Testis (tissue), 2 donors: ENCODE measurements at regions not wholly inside any gene's neighbourhood (a gene's known extent, or its start where the extent isn't known, plus 50 kb on each side); places are given as distances from the start of the nearest gene placed in this dataset.

ENCODE experiments used
- POLR2A ChIP-seq: fragments of 450-650 bp; IDR thresholded peaks from one replicate; pipeline ENCODE4 v1.6.1; 2017; ENCODE audit warnings: antibody characterized with exemption, mild to moderate bottlenecking, moderate library complexity
- TF ChIP-seq, protein P1 (sequence below), 3 experiments: fragments of 450-650 bp in 2 of 3; fragments of 200-600 bp in 1 of 3; sonication (generic) in 1 of 3; IDR thresholded peaks; one replicate each; pipeline ENCODE4 v1.5.1; 2016 to 2019; ENCODE audit warnings: antibody characterized with exemption in 3 of 3, mild to moderate bottlenecking in 2 of 3, moderate library complexity in 1 of 3

DNA sequence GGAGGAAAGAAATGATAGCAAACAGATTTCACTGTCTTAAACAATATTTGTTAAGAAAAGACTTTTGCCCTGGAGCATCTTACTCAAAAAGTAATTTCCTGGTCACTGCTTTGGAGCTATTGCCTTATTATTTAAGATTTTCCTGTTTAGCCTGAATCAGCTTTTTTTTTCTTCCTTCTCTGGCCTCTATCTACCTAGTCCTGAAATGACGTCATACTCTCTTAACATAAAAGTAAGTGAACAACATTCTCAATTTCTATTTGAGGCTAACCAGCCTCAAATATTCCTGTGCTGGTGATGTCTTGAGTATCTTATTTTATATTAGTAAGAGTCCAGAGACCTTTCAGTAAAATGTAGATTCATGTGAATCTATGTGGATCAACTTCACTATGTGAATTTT is 221.9 kb upstream of the ALCAM start:
- TF ChIP-seq, protein P1, sequence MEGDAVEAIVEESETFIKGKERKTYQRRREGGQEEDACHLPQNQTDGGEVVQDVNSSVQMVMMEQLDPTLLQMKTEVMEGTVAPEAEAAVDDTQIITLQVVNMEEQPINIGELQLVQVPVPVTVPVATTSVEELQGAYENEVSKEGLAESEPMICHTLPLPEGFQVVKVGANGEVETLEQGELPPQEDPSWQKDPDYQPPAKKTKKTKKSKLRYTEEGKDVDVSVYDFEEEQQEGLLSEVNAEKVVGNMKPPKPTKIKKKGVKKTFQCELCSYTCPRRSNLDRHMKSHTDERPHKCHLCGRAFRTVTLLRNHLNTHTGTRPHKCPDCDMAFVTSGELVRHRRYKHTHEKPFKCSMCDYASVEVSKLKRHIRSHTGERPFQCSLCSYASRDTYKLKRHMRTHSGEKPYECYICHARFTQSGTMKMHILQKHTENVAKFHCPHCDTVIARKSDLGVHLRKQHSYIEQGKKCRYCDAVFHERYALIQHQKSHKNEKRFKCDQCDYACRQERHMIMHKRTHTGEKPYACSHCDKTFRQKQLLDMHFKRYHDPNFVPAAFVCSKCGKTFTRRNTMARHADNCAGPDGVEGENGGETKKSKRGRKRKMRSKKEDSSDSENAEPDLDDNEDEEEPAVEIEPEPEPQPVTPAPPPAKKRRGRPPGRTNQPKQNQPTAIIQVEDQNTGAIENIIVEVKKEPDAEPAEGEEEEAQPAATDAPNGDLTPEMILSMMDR (IDR thresholded peaks at IDR 0.05) = no peak
- TF ChIP-seq POLR2A = no peak
